ENCODE measurements at regions not wholly inside any gene's neighbourhood (a gene's known extent, or its start where the extent isn't known, plus 50 kb on each side); places are given as distances from the start of the nearest gene placed in this dataset.

DNA sequence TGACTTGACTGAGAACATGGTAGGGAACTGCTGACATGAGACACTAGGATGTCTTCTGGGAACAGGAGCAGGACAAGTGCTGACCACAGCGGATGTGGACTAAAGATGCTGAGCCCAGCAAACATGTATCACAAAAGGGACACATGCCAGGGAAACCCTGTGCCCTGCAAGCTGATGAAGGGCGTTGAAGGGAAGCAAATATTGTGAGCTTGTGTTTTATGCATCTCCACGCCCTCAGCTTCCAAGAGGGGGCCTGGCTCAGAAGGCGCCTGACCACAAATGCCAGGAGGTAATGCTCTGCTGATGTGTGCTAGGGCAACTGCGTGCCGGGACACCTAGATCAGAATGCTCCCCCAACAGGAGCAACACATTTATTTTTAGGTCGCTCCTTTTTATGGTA, 207.3 kb downstream of the CXCL12 start:
- no peak for DNase-seq (ENCODE audit: low read depth in 1 of 2, low spot score in 2 of 2)
- H2AK5ac ChIP-seq (ENCODE audit: low read depth, low read length), result no peak overlapping the region
- H3K18ac ChIP-seq (ENCODE audit: extremely low read depth, low read length), result no peak overlapping the region
- no peak overlapping the region for H2AFZ ChIP-seq (ENCODE audit: low read length)
- H3K4me1 ChIP-seq (replicated peaks in 1 of 4; ENCODE audit: control insufficient read depth in 3 of 4, insufficient read depth in 4 of 4, low read length in 3 of 4), result peaks cover 0 to 3% (median 0%) of the 10 kb centered on the region in 4 experiments; a peak in 1 of 7 replicates
- no peak overlapping the region for H4K8ac ChIP-seq (ENCODE audit: extremely low read depth, insufficient read depth, low read length)
- H3K9ac ChIP-seq (replicated peaks in 1 of 4; ENCODE audit: extremely low read depth in 1 of 4, low read depth in 3 of 4, low read length in 3 of 4), result no peak overlapping the region
- no peaks in the 10 kb centered on the region for H3K36me3 ChIP-seq (ENCODE audit: control insufficient read depth in 2 of 4, insufficient read depth in 4 of 4, low read length in 3 of 4)
- no peaks in the 10 kb centered on the region for H3K23me2 ChIP-seq (ENCODE audit: low read depth, low read length)
- H4K5ac ChIP-seq (ENCODE audit: insufficient read length, low read depth, low read length), result no peak overlapping the region
- no peak overlapping the region for H3K4me2 ChIP-seq (ENCODE audit: insufficient read depth in 1 of 2, low read depth in 2 of 2, low read length in 2 of 2)
- H3K79me2 ChIP-seq (ENCODE audit: control insufficient read depth in 1 of 2, insufficient read depth in 2 of 2, low read length in 2 of 2), result no peaks in the 10 kb centered on the region
- H2BK120ac ChIP-seq (replicated peaks; ENCODE audit: low read depth, low read length), result no peak overlapping the region
- no peak overlapping the region for H4K91ac ChIP-seq (replicated peaks; ENCODE audit: insufficient read length, low read length)
- no peak for FAIRE-seq
- TF ChIP-seq PHF8 (conservative IDR thresholded peaks at IDR 0.05; ENCODE audit: low read depth, low read length), result no peak
- TF ChIP-seq POU5F1 (IDR thresholded peaks at IDR 0.05; ENCODE audit: low read depth, low read length), result no peak
- no peak for TF ChIP-seq BCL11A (IDR thresholded peaks at IDR 0.05; ENCODE audit: low read depth in 2 of 2, low read length in 2 of 2)
- no peak for TF ChIP-seq SRF (IDR thresholded peaks at IDR 0.05; ENCODE audit: low read depth, low read length)
- no peak for TF ChIP-seq SP2 (IDR thresholded peaks at IDR 0.05; ENCODE audit: low read length)
- no peak for TF ChIP-seq KDM5A (IDR thresholded peaks at IDR 0.05; ENCODE audit: low read length)
- no peak for TF ChIP-seq BACH1 (IDR thresholded peaks at IDR 0.05; ENCODE audit: low read length)
- no peak for TF ChIP-seq EGR1 (IDR thresholded peaks at IDR 0.05; ENCODE audit: borderline replicate concordance, low read depth, low read length)
- no peak for TF ChIP-seq NRF1 (IDR thresholded peaks at IDR 0.05; ENCODE audit: low read depth, low read length)
- TF ChIP-seq SAP30 (IDR thresholded peaks at IDR 0.05; ENCODE audit: insufficient read depth, insufficient replicate concordance, low read length), result no peak
- no peak for TF ChIP-seq TEAD4 (IDR thresholded peaks at IDR 0.05; ENCODE audit: low read depth, low read length)
- no peak for TF ChIP-seq HDAC2 (IDR thresholded peaks at IDR 0.05; ENCODE audit: borderline replicate concordance in 1 of 2, low read depth in 2 of 2, low read length in 2 of 2)
- TF ChIP-seq EZH2 (IDR thresholded peaks at IDR 0.05; ENCODE audit: low read depth, low read length, severe bottlenecking), result no peak
- H3K56ac ChIP-seq (replicated peaks; ENCODE audit: insufficient read length, low read depth, low read length), result no peak overlapping the region
- H3K14ac ChIP-seq (ENCODE audit: insufficient read length), result no peak overlapping the region
- H2BK20ac ChIP-seq (ENCODE audit: low read length), result no peak overlapping the region
- no peak overlapping the region for H3K4ac ChIP-seq (replicated peaks; ENCODE audit: insufficient read length, low read depth, low read length)
- no peak overlapping the region for H3K4me3 ChIP-seq (ENCODE audit: extremely low read depth in 1 of 4, insufficient read depth in 2 of 4, low read depth in 3 of 4, low read length in 4 of 4)
- no peaks in the 10 kb centered on the region for H4K20me1 ChIP-seq (replicated peaks in 1 of 2; ENCODE audit: control insufficient read depth in 1 of 2, insufficient read depth in 2 of 2, low read length in 2 of 2)
- H3K27ac ChIP-seq (ENCODE audit: low read depth, low read length), result no peak overlapping the region
- no peak overlapping the region for H2BK5ac ChIP-seq (ENCODE audit: low read depth, low read length)
- ChIA-PET CTCF (ENCODE audit: partially characterized antibody) (interaction anchor here (0.6 kb wide), 2 partner anchors 18 to 26 kb away, joined by 3 read pairs; no protein-coding TSS in a partner anchor), POLR2A (ENCODE audit: partially characterized antibody) (no interaction called here)
- WGBS, 2 experiments (ENCODE audit: extremely low coverage in 1 of 2, insufficient coverage in 1 of 2, insufficient read length in 1 of 2, insufficient replicate concordance in 2 of 2, low coverage in 1 of 2, low lambda C conversion rate in 2 of 2, missing lambda C conversion rate in 1 of 2), result 87% methylated on average over 7 of the region's 7 CpGs; no CpG with 5 or more reads in 1 of the 2 experiments
- no peak overlapping the region for H2BK15ac ChIP-seq (ENCODE audit: low read length)
- H3K27me3 ChIP-seq (replicated peaks in 1 of 4; ENCODE audit: control insufficient read depth in 3 of 4, extremely low read depth in 1 of 4, insufficient read depth in 3 of 4, low read length in 3 of 4), result no peaks in the 10 kb centered on the region
- no peaks in the 10 kb centered on the region for H3K9me3 ChIP-seq (ENCODE audit: insufficient read depth in 2 of 2, low read depth in 1 of 2, low read length in 1 of 2)
- no peaks in the 10 kb centered on the region for H3K79me1 ChIP-seq (ENCODE audit: low read depth, low read length)
- H3K23ac ChIP-seq (ENCODE audit: insufficient read length), result no peak overlapping the region
- no peak overlapping the region; the same call in 1 of the 2 replicates for H2BK12ac ChIP-seq (ENCODE audit: low read depth, low read length)

All from H1 (cell line).